Colonic mucosa (tissue), 4 donors: ENCODE measurements at regions not wholly inside any gene's neighbourhood (a gene's known extent, or its start where the extent isn't known, plus 50 kb on each side); places are given as distances from the start of the nearest gene placed in this dataset.

Source experiments
- DNase-seq: peaks from one replicate; pipeline ENCODE4 v3.0.0-alpha.2; 2020
- H3K27ac ChIP-seq: fragments of 200-600 bp; one replicate; pipeline ENCODE4 v1.8.0; 2021
- H3K27me3 ChIP-seq: fragments of 200-600 bp; one replicate; pipeline ENCODE4 v1.8.0; 2021
- H3K36me3 ChIP-seq: fragments of 200-600 bp; one replicate; pipeline ENCODE4 v1.8.0; 2021
- H3K4me1 ChIP-seq: fragments of 200-600 bp; one replicate; pipeline ENCODE4 v1.8.0; 2021; ENCODE audit warnings: mild to moderate bottlenecking
- H3K4me3 ChIP-seq: fragments of 200-600 bp; one replicate; pipeline ENCODE4 v1.8.0; 2021
- H3K9ac ChIP-seq, 2 donors: one replicate each; pipeline ENCODE4 v1.7.0; 2013; ENCODE audit warnings: control low read depth in 2 of 2, low read depth in 2 of 2, low read length in 2 of 2
- H3K9me3 ChIP-seq: fragments of 200-600 bp; one replicate; pipeline ENCODE4 v1.8.0; 2021
- CTCF ChIP-seq: fragments of 200-600 bp; IDR thresholded peaks from one replicate; pipeline ENCODE4 v1.8.0; 2022; ENCODE audit warnings: antibody characterized with exemption, mild to moderate bottlenecking
- intact Hi-C: fragments of 100-400 bp; cut with DNase I; formaldehyde crosslinking; loops from one replicate; pipeline ENCODE4 v1.14.1; 2022
- donor health status: healthy.
- donor health status: DM: no; HTN: no; CAD: no.
- donor health status: DM: no; HTN: no; CAD: no.

GRCh38 chr6:22024973-22025467 lies 271.8 kb downstream of the PRL start:
- intact Hi-C loops = no loop called here
- H3K27me3 ChIP-seq = no peaks in the 10 kb centered on the region

GRCh38 chr6:22025468-22026163 lies 271.2 kb downstream of the PRL start:
- no peak for DNase-seq
- peak overlapping the region in 1 of 2 donors; percentile 10 for H3K9ac ChIP-seq
- TF ChIP-seq CTCF = no peak
- no peaks in the 10 kb centered on the region for H3K36me3 ChIP-seq
- H3K27ac ChIP-seq = peak overlapping the region; percentile 15
- H3K27me3 ChIP-seq = no peaks in the 10 kb centered on the region
- no peaks in the 10 kb centered on the region for H3K4me1 ChIP-seq
- intact Hi-C loops = no loop called here
- H3K4me3 ChIP-seq = no peak overlapping the region
- H3K9me3 ChIP-seq = no peaks in the 10 kb centered on the region

More at GRCh38 chr6:22024973-22025467, 271.8 kb downstream of the PRL start:
- no peaks in the 10 kb centered on the region for H3K36me3 ChIP-seq
- H3K9ac ChIP-seq = peak overlapping the region in 1 of 2 donors; percentile 10
- no peak overlapping the region for H3K27ac ChIP-seq
- no peaks in the 10 kb centered on the region for H3K4me1 ChIP-seq
- no peaks in the 10 kb centered on the region for H3K9me3 ChIP-seq
- no peak for DNase-seq
- TF ChIP-seq CTCF = no peak
- H3K4me3 ChIP-seq = no peak overlapping the region

- Histone ChIP-seq H3K36me3 (no peaks in the 10 kb centered on the region), H3K4me1 (no peaks in the 10 kb centered on the region), H3K27me3 (no peaks in the 10 kb centered on the region), H3K9me3 (no peaks in the 10 kb centered on the region), H3K27ac (peak overlapping the region; percentile 15), H3K4me3 (no peak overlapping the region), H3K9ac (no peak overlapping the region)
- DNase-seq = no peak
- intact Hi-C loops = no loop called here
- no peak for TF ChIP-seq CTCF
Observed at GRCh38 chr6:22026164-22026678, 270.6 kb downstream of the PRL start.

GRCh38 chr6:22027040-22027725 lies 269.7 kb downstream of the PRL start:
- Histone ChIP-seq H3K4me3 (no peak overlapping the region), H3K36me3 (no peaks in the 10 kb centered on the region), H3K4me1 (no peaks in the 10 kb centered on the region), H3K9ac (no peak overlapping the region), H3K27me3 (no peaks in the 10 kb centered on the region), H3K27ac (no peak overlapping the region), H3K9me3 (no peaks in the 10 kb centered on the region)
- intact Hi-C loops = no loop called here
- no peak for TF ChIP-seq CTCF
- DNase-seq = no peak

- TF ChIP-seq CTCF = no peak
- Histone ChIP-seq H3K4me3 (no peak overlapping the region), H3K27ac (no peak overlapping the region), H3K9ac (no peak overlapping the region), H3K4me1 (no peaks in the 10 kb centered on the region), H3K9me3 (no peaks in the 10 kb centered on the region), H3K36me3 (no peaks in the 10 kb centered on the region), H3K27me3 (no peaks in the 10 kb centered on the region)
- intact Hi-C loops = no loop called here
- DNase-seq = no peak
Observed at GRCh38 chr6:22028403-22029090, 268.3 kb downstream of the PRL start.
